Suprapubic skin (tissue), 4 donors: ENCODE measurements at regions not wholly inside any gene's neighbourhood (a gene's known extent, or its start where the extent isn't known, plus 50 kb on each side); places are given as distances from the start of the nearest gene placed in this dataset.

Source experiments
- DNase-seq, 2 donors: peaks; one replicate each; pipeline ENCODE4 v3.0.0-alpha.2; 2019; ENCODE audit warnings: low spot score in 2 of 2
- H3K27ac ChIP-seq: fragments of 200-600 bp; sonication (generic); one replicate; pipeline ENCODE4 v1.5.1; 2019
- H3K27me3 ChIP-seq: fragments of 200-600 bp; sonication (generic); one replicate; pipeline ENCODE4 v1.5.1; 2019
- H3K36me3 ChIP-seq: fragments of 200-600 bp; sonication (generic); one replicate; pipeline ENCODE4 v1.5.1; 2019
- H3K4me1 ChIP-seq: fragments of 200-600 bp; sonication (generic); one replicate; pipeline ENCODE4 v1.5.1; 2019
- H3K4me3 ChIP-seq: fragments of 200-600 bp; sonication (generic); one replicate; pipeline ENCODE4 v1.5.1; 2019; ENCODE audit warnings: mild to moderate bottlenecking
- H3K9me3 ChIP-seq: fragments of 200-600 bp; sonication (generic); one replicate; pipeline ENCODE4 v1.5.1; 2019
- CTCF ChIP-seq, 2 donors: fragments of 200-600 bp in 1 of 2; fragments of 450-650 bp in 1 of 2; sonication (generic) in 1 of 2; IDR thresholded peaks; one replicate each; pipeline ENCODE4 v1.5.1; 2016 to 2019; ENCODE audit warnings: antibody characterized with exemption in 2 of 2, mild to moderate bottlenecking in 1 of 2, moderate library complexity in 1 of 2
- EP300 ChIP-seq: sonication (generic); formaldehyde crosslinking; IDR thresholded peaks from one replicate; pipeline ENCODE4 v1.6.1; 2017; ENCODE audit warnings: antibody characterized with exemption
- POLR2A ChIP-seq, 2 donors: fragments of 450-650 bp; IDR thresholded peaks; one replicate each; pipeline ENCODE4 v1.6.1; 2017; ENCODE audit warnings: antibody characterized with exemption in 2 of 2, mild to moderate bottlenecking in 2 of 2, moderate library complexity in 2 of 2
- POLR2AphosphoS5 ChIP-seq, 3 donors: sonication (generic); formaldehyde crosslinking; IDR thresholded peaks; one replicate each; pipeline ENCODE4 v1.6.1; 2017; ENCODE audit warnings: antibody characterized with exemption in 3 of 3
- WGBS: methylation state at CpG from one replicate; pipeline ENCODE4 v1.1.5; 2018; 5-methylcytosine and 5-hydroxymethylcytosine counted together

GRCh38 chr17:27385626-27386025, 70.6 kb upstream of the KSR1 start:
- no peak for TF ChIP-seq POLR2A (IDR thresholded peaks at IDR 0.05)
- TF ChIP-seq POLR2AphosphoS5 (IDR thresholded peaks at IDR 0.05), result no peak
- TF ChIP-seq CTCF (IDR thresholded peaks at IDR 0.05), result no peak
- no peak for TF ChIP-seq EP300
- no peaks in the 10 kb centered on the region for H3K9me3 ChIP-seq
- H3K27me3 ChIP-seq, result no peaks in the 10 kb centered on the region
- DNase-seq, result peak in 1 of 2 donors; percentile 31
- no peaks in the 10 kb centered on the region for H3K36me3 ChIP-seq
- no peak overlapping the region for H3K4me3 ChIP-seq
- H3K4me1 ChIP-seq, result peaks cover 17% of the 10 kb centered on the region
- 82% methylated on average over 1 of the region's 1 CpG for WGBS
- no peak overlapping the region for H3K27ac ChIP-seq

- peak in 1 of 2 donors; percentile 61 for DNase-seq
- no peak overlapping the region for H3K4me3 ChIP-seq
- no peaks in the 10 kb centered on the region for H3K9me3 ChIP-seq
- WGBS, result 96% methylated on average over 10 of the region's 12 CpGs
- H3K27me3 ChIP-seq, result no peaks in the 10 kb centered on the region
- H3K36me3 ChIP-seq, result no peaks in the 10 kb centered on the region
- no peak for TF ChIP-seq CTCF (IDR thresholded peaks at IDR 0.05)
- no peak for TF ChIP-seq EP300
- TF ChIP-seq POLR2AphosphoS5 (IDR thresholded peaks at IDR 0.05), result no peak
- no peak for TF ChIP-seq POLR2A (IDR thresholded peaks at IDR 0.05)
- peaks cover 13% of the 10 kb centered on the region for H3K4me1 ChIP-seq
- no peak overlapping the region for H3K27ac ChIP-seq
These were observed 69.8 kb upstream of the KSR1 start for GRCh38 chr17:27386206-27387075.

- H3K4me3 ChIP-seq, result no peak overlapping the region
- H3K27me3 ChIP-seq, result no peaks in the 10 kb centered on the region
- DNase-seq, result no peak
- no peak for TF ChIP-seq POLR2A (IDR thresholded peaks at IDR 0.05)
- TF ChIP-seq EP300, result no peak
- TF ChIP-seq CTCF (IDR thresholded peaks at IDR 0.05), result no peak
- no peak for TF ChIP-seq POLR2AphosphoS5 (IDR thresholded peaks at IDR 0.05)
- peaks cover 2% of the 10 kb centered on the region for H3K4me1 ChIP-seq
- H3K36me3 ChIP-seq, result no peaks in the 10 kb centered on the region
- no peaks in the 10 kb centered on the region for H3K9me3 ChIP-seq
- 96% methylated on average over 4 of the region's 4 CpGs for WGBS
- no peak overlapping the region for H3K27ac ChIP-seq
These were observed 66.6 kb upstream of the KSR1 start for GRCh38 chr17:27389542-27390140.

GRCh38 chr17:27390540-27390939, 65.7 kb upstream of the KSR1 start:
- no peak for TF ChIP-seq POLR2AphosphoS5 (IDR thresholded peaks at IDR 0.05)
- no peak for TF ChIP-seq CTCF (IDR thresholded peaks at IDR 0.05)
- no peak for TF ChIP-seq POLR2A (IDR thresholded peaks at IDR 0.05)
- no peak for TF ChIP-seq EP300
- Histone ChIP-seq H3K9me3 (no peaks in the 10 kb centered on the region), H3K4me3 (no peak overlapping the region), H3K36me3 (no peaks in the 10 kb centered on the region), H3K27ac (no peak overlapping the region), H3K27me3 (no peaks in the 10 kb centered on the region), H3K4me1 (no peaks in the 10 kb centered on the region)
- 85% methylated on average over 8 of the region's 8 CpGs for WGBS
- DNase-seq, result no peak

- Histone ChIP-seq H3K9me3 (no peaks in the 10 kb centered on the region), H3K27ac (no peak overlapping the region), H3K36me3 (no peaks in the 10 kb centered on the region), H3K27me3 (no peaks in the 10 kb centered on the region), H3K4me1 (no peaks in the 10 kb centered on the region), H3K4me3 (no peak overlapping the region)
- WGBS, result 81% methylated on average over 1 of the region's 1 CpG
- DNase-seq, result no peak
- TF ChIP-seq EP300, result no peak
- no peak for TF ChIP-seq POLR2A (IDR thresholded peaks at IDR 0.05)
- TF ChIP-seq CTCF (IDR thresholded peaks at IDR 0.05), result no peak
- no peak for TF ChIP-seq POLR2AphosphoS5 (IDR thresholded peaks at IDR 0.05)
These were observed 64.8 kb upstream of the KSR1 start for GRCh38 chr17:27391427-27391826.
